Epithelial cell of proximal tubule (primary cell): ENCODE measurements at regions not wholly inside any gene's neighbourhood (a gene's known extent, or its start where the extent isn't known, plus 50 kb on each side); places are given as distances from the start of the nearest gene placed in this dataset.

ENCODE experiments used
- DNase-seq: peaks from one replicate; pipeline ENCODE4 v3.0.0-alpha.2; 2011; ENCODE audit warnings: low read depth
- H3K4me3 ChIP-seq: 2 replicates; pipeline ENCODE4 v1.5.1; 2011; ENCODE audit warnings: low read depth, mild to moderate bottlenecking, low read length
- TF ChIP-seq, protein P1 (sequence below): conservative IDR thresholded peaks from 2 replicates; pipeline ENCODE4 v1.5.1; 2012; ENCODE audit warnings: low read depth, mild to moderate bottlenecking, low read length

DNA sequence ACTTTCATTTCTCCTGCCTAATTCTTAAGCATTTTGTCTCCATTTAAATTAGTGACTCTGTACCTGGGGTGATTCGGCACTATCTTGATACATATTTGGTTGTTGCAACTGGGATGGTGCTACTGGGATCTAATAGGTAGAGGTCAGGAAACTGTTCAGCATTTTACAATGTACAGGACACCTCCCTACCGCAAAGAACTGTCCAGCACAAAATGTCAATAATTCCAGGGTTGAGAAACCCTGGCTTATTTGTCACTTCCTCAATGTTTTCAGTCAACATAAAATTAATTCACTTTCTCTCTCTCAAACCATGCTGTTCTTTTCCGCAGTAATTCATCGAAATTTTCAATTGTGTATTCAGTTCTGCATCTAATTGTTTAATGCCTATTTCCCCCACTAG is 151.4 kb upstream of the CALCR start:
- H3K4me3 ChIP-seq: no peak overlapping the region
- DNase-seq: no peak
- TF ChIP-seq, protein P1, sequence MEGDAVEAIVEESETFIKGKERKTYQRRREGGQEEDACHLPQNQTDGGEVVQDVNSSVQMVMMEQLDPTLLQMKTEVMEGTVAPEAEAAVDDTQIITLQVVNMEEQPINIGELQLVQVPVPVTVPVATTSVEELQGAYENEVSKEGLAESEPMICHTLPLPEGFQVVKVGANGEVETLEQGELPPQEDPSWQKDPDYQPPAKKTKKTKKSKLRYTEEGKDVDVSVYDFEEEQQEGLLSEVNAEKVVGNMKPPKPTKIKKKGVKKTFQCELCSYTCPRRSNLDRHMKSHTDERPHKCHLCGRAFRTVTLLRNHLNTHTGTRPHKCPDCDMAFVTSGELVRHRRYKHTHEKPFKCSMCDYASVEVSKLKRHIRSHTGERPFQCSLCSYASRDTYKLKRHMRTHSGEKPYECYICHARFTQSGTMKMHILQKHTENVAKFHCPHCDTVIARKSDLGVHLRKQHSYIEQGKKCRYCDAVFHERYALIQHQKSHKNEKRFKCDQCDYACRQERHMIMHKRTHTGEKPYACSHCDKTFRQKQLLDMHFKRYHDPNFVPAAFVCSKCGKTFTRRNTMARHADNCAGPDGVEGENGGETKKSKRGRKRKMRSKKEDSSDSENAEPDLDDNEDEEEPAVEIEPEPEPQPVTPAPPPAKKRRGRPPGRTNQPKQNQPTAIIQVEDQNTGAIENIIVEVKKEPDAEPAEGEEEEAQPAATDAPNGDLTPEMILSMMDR: no peak

DNA sequence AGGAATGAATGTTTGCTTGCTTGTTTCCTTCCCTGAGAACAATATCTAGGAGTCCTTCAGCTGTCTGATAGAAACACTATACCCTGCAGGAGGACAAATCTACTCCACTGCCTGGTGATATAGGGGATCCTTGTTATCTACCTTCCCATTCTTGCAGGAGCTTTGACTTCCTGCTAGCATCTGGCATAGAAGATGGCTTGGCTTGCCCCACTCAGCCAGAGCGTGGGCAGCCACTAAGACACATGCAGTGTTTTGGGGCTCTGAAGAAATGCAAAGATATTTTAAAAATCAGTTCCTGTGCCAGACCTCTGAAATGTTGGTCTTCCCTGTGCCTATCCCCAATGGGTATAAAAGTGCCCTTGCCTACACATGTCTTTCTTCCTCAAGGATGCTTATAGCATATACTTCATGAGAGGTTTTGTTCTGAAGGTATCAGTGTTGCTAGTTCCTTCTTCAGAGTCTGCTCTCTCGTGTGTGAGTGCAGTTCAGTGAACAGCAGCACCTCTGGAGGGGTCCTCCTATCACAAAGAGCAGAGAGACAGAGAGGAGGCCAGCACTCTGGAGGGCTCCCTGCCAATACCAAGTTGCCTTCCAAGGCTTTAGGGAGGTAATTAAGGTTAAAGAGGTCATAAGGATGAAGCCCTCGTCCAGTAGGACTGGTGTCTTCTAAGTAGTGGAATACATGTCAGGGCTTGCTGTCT is 149.1 kb upstream of the CALCR start:
- TF ChIP-seq, protein P1: no peak
- DNase-seq: no peak

GRCh38 chr7:93720106-93720505 is 145.6 kb upstream of the CALCR start:
- DNase-seq: no peak
- no peak overlapping the region for H3K4me3 ChIP-seq
- TF ChIP-seq, protein P1: no peak

More for the DNA sequence above, 149.1 kb upstream of the CALCR start:
- no peak overlapping the region for H3K4me3 ChIP-seq

- TF ChIP-seq, protein P1: no peak
- peak; percentile 76 for DNase-seq
Observed at GRCh38 chr7:93719546-93719945, 145.0 kb upstream of the CALCR start.

GRCh38 chr7:93717217-93717900 is 142.8 kb upstream of the CALCR start:
- TF ChIP-seq, protein P1: no peak
- no peak for DNase-seq

More at GRCh38 chr7:93719546-93719945, 145.0 kb upstream of the CALCR start:
- H3K4me3 ChIP-seq: no peak overlapping the region

GRCh38 chr7:93715234-93715633 is 140.7 kb upstream of the CALCR start:
- no peak overlapping the region for H3K4me3 ChIP-seq
- TF ChIP-seq, protein P1: peak; percentile 84
- no peak for DNase-seq

More at GRCh38 chr7:93717217-93717900, 142.8 kb upstream of the CALCR start:
- no peak overlapping the region for H3K4me3 ChIP-seq
